H1 (cell line): ENCODE measurements at regions not wholly inside any gene's neighbourhood (a gene's known extent, or its start where the extent isn't known, plus 50 kb on each side); places are given as distances from the start of the nearest gene placed in this dataset.

Source experiments
- CTCF ChIA-PET: fragments of 300-600 bp; sonication (Branson Sonifier 250); formaldehyde crosslinking; loops from one replicate; lab custom pipeline; 2021; ENCODE audit not compliant: partially characterized antibody; lab: Charles Lee
- POLR2A ChIA-PET: fragments of 300-600 bp; sonication (Branson Sonifier 250); formaldehyde crosslinking; loops from one replicate; lab custom pipeline; 2021; ENCODE audit warnings: inconsistent platforms; ENCODE audit not compliant: partially characterized antibody; lab: Charles Lee
- DNase-seq, 2 experiments: peaks; one replicate each; pipeline versions ENCODE4 v3.0.0 to v3.0.0-alpha.2; 2010 to 2022; ENCODE audit warnings: low spot score in 2 of 2, low read depth in 1 of 2, mixed read lengths in 1 of 2
- FAIRE-seq: peaks from 2 replicates; lab custom pipeline; 2011; peaks lifted over from hg19 to GRCh38; lab: Jason Lieb, UNC
- H2AFZ ChIP-seq: 2 replicates; pipeline ENCODE4 v1.8.1; 2012; ENCODE audit warnings: low read length, inconsistent platforms
- H2AK5ac ChIP-seq: 2 replicates; pipeline ENCODE4 v1.6.1; 2013; ENCODE audit warnings: low read depth, low read length
- H2BK120ac ChIP-seq: replicated peaks from 2 replicates; pipeline ENCODE3; 2013; ENCODE audit warnings: low read depth, low read length, inconsistent platforms
- H2BK12ac ChIP-seq: 2 replicates; pipeline ENCODE4 v1.6.1; 2013; ENCODE audit warnings: low read depth, low read length
- H2BK15ac ChIP-seq: 2 replicates; pipeline ENCODE4 v1.6.1; 2013; ENCODE audit warnings: low read length
- H2BK20ac ChIP-seq: 2 replicates; pipeline ENCODE4 v1.6.1; 2013; ENCODE audit warnings: low read length
- H2BK5ac ChIP-seq: 2 replicates; pipeline ENCODE4 v1.6.1; 2013; ENCODE audit warnings: low read depth, low read length
- H3K14ac ChIP-seq: 2 replicates; pipeline ENCODE4 v1.6.1; 2013; ENCODE audit warnings: inconsistent platforms; ENCODE audit not compliant: insufficient read length
- H3K18ac ChIP-seq: 2 replicates; pipeline ENCODE4 v1.6.1; 2013; ENCODE audit warnings: low read length; ENCODE audit errors: extremely low read depth
- H3K23ac ChIP-seq: 2 replicates; pipeline ENCODE4 v1.6.1; 2013; ENCODE audit warnings: inconsistent platforms; ENCODE audit not compliant: insufficient read length
- H3K23me2 ChIP-seq: 2 replicates; pipeline ENCODE4 v1.6.1; 2013; ENCODE audit warnings: low read depth, low read length
- H3K27ac ChIP-seq: 2 replicates; pipeline ENCODE4 v1.6.1; 2011; ENCODE audit warnings: low read depth, low read length, inconsistent platforms
- H3K27me3 ChIP-seq, 4 experiments: replicated peaks in 1 of 4; 1 replicate in 1 of 4; 2 replicates in 3 of 4; pipeline versions ENCODE4 v1.6.1 to v1.8.1; 2011 to 2013; ENCODE audit warnings: low read length in 3 of 4, mild to moderate bottlenecking in 3 of 4, inconsistent platforms in 2 of 4, mixed read lengths in 2 of 4, moderate library complexity in 1 of 4; ENCODE audit not compliant: control insufficient read depth in 3 of 4, insufficient read depth in 3 of 4; ENCODE audit errors: extremely low read depth in 1 of 4
- H3K36me3 ChIP-seq, 4 experiments: 2 replicates each; pipeline versions ENCODE4 v1.6.1 to v1.8.1; 2011 to 2013; ENCODE audit warnings: mild to moderate bottlenecking in 4 of 4, low read length in 3 of 4, moderate library complexity in 2 of 4, control low read depth in 1 of 4, inconsistent platforms in 1 of 4; ENCODE audit not compliant: insufficient read depth in 4 of 4, control insufficient read depth in 2 of 4
- H3K4ac ChIP-seq: replicated peaks from 2 replicates; pipeline ENCODE3; 2013; ENCODE audit warnings: low read length, low read depth, mixed read lengths, inconsistent platforms; ENCODE audit not compliant: insufficient read length
- H3K4me1 ChIP-seq, 4 experiments: replicated peaks in 1 of 4; 1 replicate in 1 of 4; 2 replicates in 3 of 4; pipeline versions ENCODE4 v1.6.1 to v1.8.1; 2011 to 2013; ENCODE audit warnings: low read length in 3 of 4, inconsistent platforms in 2 of 4, mixed read lengths in 1 of 4; ENCODE audit not compliant: insufficient read depth in 4 of 4, control insufficient read depth in 3 of 4
- H3K4me2 ChIP-seq, 2 experiments: 2 replicates each; pipeline versions ENCODE4 v1.6.1 to v1.8.1; 2011 to 2013; ENCODE audit warnings: low read depth in 2 of 2, low read length in 2 of 2, control low read depth in 1 of 2, inconsistent platforms in 1 of 2, mild to moderate bottlenecking in 1 of 2; ENCODE audit not compliant: insufficient read depth in 1 of 2
- H3K4me3 ChIP-seq, 4 experiments: fragments of 200-600, 300-600 bp in 1 of 4; sonication (generic), shearing (Covaris generic), sonication (Bioruptor Twin) in 1 of 4; 2 replicates each; pipeline versions ENCODE4 v1.5.1 to v1.8.1; 2011 to 2016; ENCODE audit warnings: low read length in 4 of 4, low read depth in 3 of 4, control low read depth in 2 of 4, inconsistent platforms in 2 of 4, mild to moderate bottlenecking in 2 of 4, mixed read lengths in 1 of 4, moderate library complexity in 1 of 4; ENCODE audit not compliant: insufficient read depth in 2 of 4; ENCODE audit errors: extremely low read depth in 1 of 4
- H3K56ac ChIP-seq: replicated peaks from 2 replicates; pipeline ENCODE3; 2013; ENCODE audit warnings: low read depth, mild to moderate bottlenecking, mixed read lengths, low read length, inconsistent platforms; ENCODE audit not compliant: insufficient read length
- H3K79me1 ChIP-seq: 2 replicates; pipeline ENCODE4 v1.6.1; 2013; ENCODE audit warnings: low read depth, low read length, control low read depth
- H3K79me2 ChIP-seq, 2 experiments: 2 replicates each; pipeline versions ENCODE4 v1.6.1 to v1.8.1; 2012 to 2013; ENCODE audit warnings: low read length in 2 of 2, mild to moderate bottlenecking in 2 of 2, inconsistent platforms in 1 of 2; ENCODE audit not compliant: insufficient read depth in 2 of 2, control insufficient read depth in 1 of 2
- H3K9ac ChIP-seq, 4 experiments: replicated peaks in 1 of 4; 1 replicate in 1 of 4; 2 replicates in 3 of 4; pipeline versions ENCODE4 v1.6.1 to v1.8.1; 2011 to 2013; ENCODE audit warnings: low read depth in 3 of 4, low read length in 3 of 4, control low read depth in 2 of 4, mild to moderate bottlenecking in 2 of 4, moderate library complexity in 2 of 4, inconsistent platforms in 1 of 4; ENCODE audit errors: extremely low read depth in 1 of 4
- H3K9me3 ChIP-seq, 2 experiments: 2 replicates each; pipeline versions ENCODE4 v1.6.1 to v1.8.1; 2012 to 2013; ENCODE audit warnings: mild to moderate bottlenecking in 2 of 2, moderate library complexity in 2 of 2, control low read depth in 1 of 2, inconsistent platforms in 1 of 2, low read depth in 1 of 2, low read length in 1 of 2, mixed read lengths in 1 of 2; ENCODE audit not compliant: insufficient read depth in 2 of 2
- H4K20me1 ChIP-seq, 2 experiments: replicated peaks in 1 of 2; 2 replicates each; pipeline versions ENCODE3 to v1.8.1; 2011 to 2013; ENCODE audit warnings: inconsistent platforms in 2 of 2, low read length in 2 of 2, mild to moderate bottlenecking in 1 of 2; ENCODE audit not compliant: insufficient read depth in 2 of 2, control insufficient read depth in 1 of 2
- H4K5ac ChIP-seq: 2 replicates; pipeline ENCODE4 v1.6.1; 2013; ENCODE audit warnings: low read length, low read depth, mixed read lengths, inconsistent platforms; ENCODE audit not compliant: insufficient read length
- H4K8ac ChIP-seq: 2 replicates; pipeline ENCODE4 v1.8.0; 2013; ENCODE audit warnings: mild to moderate bottlenecking, moderate library complexity, low read length, inconsistent platforms; ENCODE audit not compliant: insufficient read depth; ENCODE audit errors: extremely low read depth
- H4K91ac ChIP-seq: replicated peaks from 2 replicates; pipeline ENCODE3; 2013; ENCODE audit warnings: low read length, mixed read lengths, inconsistent platforms; ENCODE audit not compliant: insufficient read length
- ASH2L ChIP-seq: fragments of 200-600, 300-600 bp; sonication (generic); IDR thresholded peaks from one replicate; pipeline ENCODE4 v1.7.1; 2017; ENCODE audit warnings: low read length
- BCL11A ChIP-seq, 2 experiments: IDR thresholded peaks; one replicate each; pipeline ENCODE4 v1.6.1; 2011; ENCODE audit warnings: low read depth in 2 of 2, low read length in 2 of 2, mild to moderate bottlenecking in 2 of 2
- CBX8 ChIP-seq: fragments of 300-800, 300-1000 bp; sonication (generic); IDR thresholded peaks from 2 replicates; pipeline ENCODE4 v1.7.1; 2016; ENCODE audit warnings: low read depth, low read length, borderline replicate concordance
- CHD1 ChIP-seq: IDR thresholded peaks from 2 replicates; pipeline ENCODE4 v1.6.1; 2012; ENCODE audit warnings: low read depth, low read length, improper control_type of control experiment
- GABPA ChIP-seq: IDR thresholded peaks from 2 replicates; pipeline ENCODE4 v1.6.1; 2011; ENCODE audit warnings: mild to moderate bottlenecking, low read length, moderate library complexity, borderline replicate concordance; ENCODE audit not compliant: insufficient read depth
- GTF2F1 ChIP-seq: IDR thresholded peaks from 2 replicates; pipeline ENCODE4 v1.6.1; 2012; ENCODE audit warnings: low read depth, low read length, improper control_type of control experiment, borderline replicate concordance
- MAX ChIP-seq: IDR thresholded peaks from 2 replicates; pipeline ENCODE4 v1.6.1; 2012; ENCODE audit warnings: inconsistent platforms
- NANOG ChIP-seq: IDR thresholded peaks from 2 replicates; pipeline ENCODE4 v1.6.1; 2011; ENCODE audit warnings: low read length, low read depth, mild to moderate bottlenecking, inconsistent platforms; ENCODE audit not compliant: insufficient read depth, poor library complexity, severe bottlenecking
- POU5F1 ChIP-seq: IDR thresholded peaks from 2 replicates; pipeline ENCODE4 v1.6.1; 2011; ENCODE audit warnings: low read depth, mild to moderate bottlenecking, low read length, moderate library complexity
- RAD21 ChIP-seq, 2 experiments: IDR thresholded peaks in 1 of 2; conservative IDR thresholded peaks in 1 of 2; 2 replicates each; pipeline ENCODE4 v1.6.1; 2011; ENCODE audit warnings: low read depth in 2 of 2, low read length in 2 of 2, improper control_type of control experiment in 1 of 2, inconsistent platforms in 1 of 2, mild to moderate bottlenecking in 1 of 2, moderate library complexity in 1 of 2
- SIN3A ChIP-seq, 2 experiments: IDR thresholded peaks in 1 of 2; conservative IDR thresholded peaks in 1 of 2; 2 replicates each; pipeline ENCODE4 v1.6.1; 2011 to 2012; ENCODE audit warnings: low read length in 2 of 2, improper control_type of control experiment in 1 of 2, low read depth in 1 of 2, mild to moderate bottlenecking in 1 of 2
- SRF ChIP-seq: IDR thresholded peaks from 2 replicates; pipeline ENCODE4 v1.6.1; 2011; ENCODE audit warnings: mild to moderate bottlenecking, low read depth, low read length, moderate library complexity
- SUZ12 ChIP-seq: fragments of 200-600 bp; sonication (generic); IDR thresholded peaks from 2 replicates; pipeline ENCODE4 v1.6.1; 2012; ENCODE audit warnings: mild to moderate bottlenecking, inconsistent platforms, low read length, moderate library complexity, mixed read lengths
- ZNF274 ChIP-seq: IDR thresholded peaks from 2 replicates; pipeline ENCODE4 v1.7.0; 2012; ENCODE audit warnings: low read length, borderline replicate concordance; ENCODE audit errors: extremely low read depth
- WGBS, 2 experiments: shearing (Covaris generic) in 1 of 2; methylation state at CpG; one replicate each; pipeline versions ENCODE4 v1.1.6 to v1.1.7; 2013 to 2015; ENCODE audit warnings: low lambda C conversion rate in 2 of 2, mixed read lengths in 2 of 2, inconsistent platforms in 1 of 2, low coverage in 1 of 2, missing lambda C conversion rate in 1 of 2; ENCODE audit not compliant: insufficient replicate concordance in 2 of 2, insufficient coverage in 1 of 2, insufficient read length in 1 of 2; ENCODE audit errors: extremely low coverage in 1 of 2, missing lambda C conversion rate in 1 of 2; 5-methylcytosine and 5-hydroxymethylcytosine counted together

GRCh38 chr16:51880776-51881175, 666.2 kb downstream of the TOX3 start:
- DNase-seq, result no peak
- no peak for FAIRE-seq
- CTCF ChIA-PET, result interaction anchor here (1.5 kb wide), 1 partner anchor 23 kb away, joined by 5 read pairs; no protein-coding TSS in a partner anchor
- TF ChIP-seq NANOG, result no peak
- no peak for TF ChIP-seq CBX8
- TF ChIP-seq MAX, result no peak
- no peak for TF ChIP-seq SRF
- no peak for TF ChIP-seq ASH2L
- no peak for TF ChIP-seq GTF2F1
- TF ChIP-seq BCL11A (IDR thresholded peaks at IDR 0.05; ENCODE audit: low read depth in 2 of 2, low read length in 2 of 2), result no peak
- no peak for TF ChIP-seq POU5F1
- no peak for TF ChIP-seq RAD21 (IDR thresholded peaks at IDR 0.05 in 1 of 2, conservative IDR thresholded peaks at IDR 0.05 in 1 of 2; ENCODE audit: low read depth in 2 of 2, low read length in 2 of 2)
- TF ChIP-seq CHD1, result no peak
- no peak for TF ChIP-seq SIN3A (conservative IDR thresholded peaks at IDR 0.05 in 1 of 2, IDR thresholded peaks at IDR 0.05 in 1 of 2; ENCODE audit: low read depth in 1 of 2, low read length in 2 of 2)
- no peak for TF ChIP-seq GABPA
- no peak for TF ChIP-seq ZNF274
- TF ChIP-seq SUZ12, result no peak

More at GRCh38 chr16:51880776-51881175, 666.2 kb downstream of the TOX3 start:
- Histone ChIP-seq H3K18ac (no peak overlapping the region), H3K79me2 (no peaks in the 10 kb centered on the region), H3K4me2 (no peak overlapping the region), H2AFZ (no peak overlapping the region), H3K9ac (no peak overlapping the region), H3K23me2 (no peaks in the 10 kb centered on the region), H3K9me3 (no peaks in the 10 kb centered on the region), H3K4ac (no peak overlapping the region), H3K27me3 (no peaks in the 10 kb centered on the region), H3K56ac (no peak overlapping the region), H2BK5ac (no peak overlapping the region), H4K20me1 (no peaks in the 10 kb centered on the region), H3K27ac (no peak overlapping the region), H3K23ac (no peak overlapping the region), H4K91ac (no peak overlapping the region), H3K4me1 (peaks cover 2 to 6% (median 3%) of the 10 kb centered on the region in 4 experiments; a peak in 3 of 7 replicates), H3K36me3 (no peaks in the 10 kb centered on the region), H2BK120ac (no peak overlapping the region), H3K79me1 (no peaks in the 10 kb centered on the region), H2BK15ac (no peak overlapping the region), H2AK5ac (no peak overlapping the region), H4K8ac (no peak overlapping the region), H4K5ac (no peak overlapping the region), H3K4me3 (no peak overlapping the region), H2BK12ac (no peak overlapping the region), H3K14ac (no peak overlapping the region), H2BK20ac (no peak overlapping the region)
- POLR2A ChIA-PET, result no interaction called here
- WGBS, 2 experiments, result 67% methylated on average over 4 of the region's 4 CpGs; no CpG with 5 or more reads in 1 of the 2 experiments
